Coronary artery (tissue), 2 donors: ENCODE measurements at regions not wholly inside any gene's neighbourhood (a gene's known extent, or its start where the extent isn't known, plus 50 kb on each side); places are given as distances from the start of the nearest gene placed in this dataset.

Source experiments
- DNase-seq: peaks from one replicate; pipeline ENCODE4 v3.0.0-alpha.2; 2017; ENCODE audit warnings: low spot score
- H3K27ac ChIP-seq, 2 donors: fragments of 200-600 bp; sonication (generic); one replicate each; pipeline ENCODE4 v1.5.1; 2016 to 2019
- H3K4me3 ChIP-seq: fragments of 200-600 bp; sonication (generic); 2 replicates; pipeline ENCODE4 v1.5.1; 2016; ENCODE audit warnings: mild to moderate bottlenecking, moderate library complexity
- TF ChIP-seq, protein P1 (sequence below): fragments of 200-600 bp; sonication (generic); IDR thresholded peaks from one replicate; pipeline ENCODE4 v1.5.1; 2019; ENCODE audit warnings: antibody characterized with exemption

GRCh38 chr18:49669403-49669802 lies 107.5 kb downstream of the LIPG start:
- TF ChIP-seq, protein P1, sequence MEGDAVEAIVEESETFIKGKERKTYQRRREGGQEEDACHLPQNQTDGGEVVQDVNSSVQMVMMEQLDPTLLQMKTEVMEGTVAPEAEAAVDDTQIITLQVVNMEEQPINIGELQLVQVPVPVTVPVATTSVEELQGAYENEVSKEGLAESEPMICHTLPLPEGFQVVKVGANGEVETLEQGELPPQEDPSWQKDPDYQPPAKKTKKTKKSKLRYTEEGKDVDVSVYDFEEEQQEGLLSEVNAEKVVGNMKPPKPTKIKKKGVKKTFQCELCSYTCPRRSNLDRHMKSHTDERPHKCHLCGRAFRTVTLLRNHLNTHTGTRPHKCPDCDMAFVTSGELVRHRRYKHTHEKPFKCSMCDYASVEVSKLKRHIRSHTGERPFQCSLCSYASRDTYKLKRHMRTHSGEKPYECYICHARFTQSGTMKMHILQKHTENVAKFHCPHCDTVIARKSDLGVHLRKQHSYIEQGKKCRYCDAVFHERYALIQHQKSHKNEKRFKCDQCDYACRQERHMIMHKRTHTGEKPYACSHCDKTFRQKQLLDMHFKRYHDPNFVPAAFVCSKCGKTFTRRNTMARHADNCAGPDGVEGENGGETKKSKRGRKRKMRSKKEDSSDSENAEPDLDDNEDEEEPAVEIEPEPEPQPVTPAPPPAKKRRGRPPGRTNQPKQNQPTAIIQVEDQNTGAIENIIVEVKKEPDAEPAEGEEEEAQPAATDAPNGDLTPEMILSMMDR, result no peak
- Histone ChIP-seq H3K4me3 (no peak overlapping the region), H3K27ac (no peak overlapping the region)
- DNase-seq, result no peak

GRCh38 chr18:49668574-49669275 lies 106.9 kb downstream of the LIPG start:
- no peak for DNase-seq
- no peak overlapping the region for H3K27ac ChIP-seq
- TF ChIP-seq, protein P1, result no peak

DNA sequence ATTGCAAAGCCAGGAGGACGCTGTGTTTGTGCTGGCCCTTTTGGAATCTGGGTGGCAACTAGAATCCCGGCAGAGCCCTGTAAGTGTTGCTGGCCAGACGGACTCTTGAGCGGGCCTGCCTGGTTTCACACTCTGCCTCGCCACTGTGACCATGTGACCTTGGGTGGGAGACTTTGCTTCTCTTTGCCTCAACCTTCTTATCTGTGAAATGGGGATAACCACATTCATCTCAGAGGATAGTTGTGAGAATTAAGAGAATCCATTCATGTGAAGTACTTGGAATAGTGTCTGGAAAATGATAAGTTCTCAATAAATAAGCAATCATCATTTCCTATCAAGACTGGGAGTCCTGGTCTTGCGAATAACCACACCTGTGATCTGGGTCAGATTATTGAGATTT lies 105.6 kb downstream of the LIPG start:
- DNase-seq, result no peak
- H3K27ac ChIP-seq, result no peak overlapping the region
- TF ChIP-seq, protein P1, result no peak
- no peak overlapping the region for H3K4me3 ChIP-seq

More at GRCh38 chr18:49668574-49669275, 106.9 kb downstream of the LIPG start:
- H3K4me3 ChIP-seq, result no peak overlapping the region

DNA sequence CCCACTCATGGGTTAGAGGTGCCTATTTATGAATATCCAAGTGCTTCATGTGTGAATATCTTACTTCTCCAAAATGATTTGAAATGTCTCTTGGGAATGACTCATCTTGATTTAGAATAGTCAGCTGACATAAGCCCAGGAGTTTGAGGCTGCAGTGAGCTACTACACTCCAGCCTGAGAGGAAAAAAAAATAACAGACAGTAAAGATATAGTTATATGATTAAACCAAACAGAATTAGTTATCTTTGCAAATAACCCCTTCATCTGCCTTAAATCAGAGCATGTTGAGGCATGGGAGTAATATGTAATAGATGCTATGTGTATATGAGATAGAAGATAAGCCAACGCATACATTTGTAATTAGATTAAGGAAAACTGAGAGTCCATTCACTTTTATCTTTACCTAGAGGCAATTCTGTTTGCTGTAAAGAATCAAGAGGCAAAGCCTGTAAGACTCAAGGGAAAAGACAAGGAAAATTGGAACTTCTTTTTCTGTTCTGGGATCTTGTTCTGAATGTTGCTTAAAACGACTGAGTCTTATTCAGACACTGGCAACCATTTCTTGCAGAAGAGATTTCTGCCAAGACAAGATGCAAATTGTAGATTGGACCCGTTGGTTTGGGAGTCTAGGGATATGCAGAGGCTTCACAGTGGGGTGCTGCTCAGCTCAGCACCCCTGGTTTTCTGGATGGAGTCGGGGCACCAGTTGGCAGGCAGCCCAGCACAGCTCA lies 104.4 kb downstream of the LIPG start:
- no peak overlapping the region for H3K4me3 ChIP-seq
- no peak overlapping the region for H3K27ac ChIP-seq
- TF ChIP-seq, protein P1, result no peak
- no peak for DNase-seq

DNA sequence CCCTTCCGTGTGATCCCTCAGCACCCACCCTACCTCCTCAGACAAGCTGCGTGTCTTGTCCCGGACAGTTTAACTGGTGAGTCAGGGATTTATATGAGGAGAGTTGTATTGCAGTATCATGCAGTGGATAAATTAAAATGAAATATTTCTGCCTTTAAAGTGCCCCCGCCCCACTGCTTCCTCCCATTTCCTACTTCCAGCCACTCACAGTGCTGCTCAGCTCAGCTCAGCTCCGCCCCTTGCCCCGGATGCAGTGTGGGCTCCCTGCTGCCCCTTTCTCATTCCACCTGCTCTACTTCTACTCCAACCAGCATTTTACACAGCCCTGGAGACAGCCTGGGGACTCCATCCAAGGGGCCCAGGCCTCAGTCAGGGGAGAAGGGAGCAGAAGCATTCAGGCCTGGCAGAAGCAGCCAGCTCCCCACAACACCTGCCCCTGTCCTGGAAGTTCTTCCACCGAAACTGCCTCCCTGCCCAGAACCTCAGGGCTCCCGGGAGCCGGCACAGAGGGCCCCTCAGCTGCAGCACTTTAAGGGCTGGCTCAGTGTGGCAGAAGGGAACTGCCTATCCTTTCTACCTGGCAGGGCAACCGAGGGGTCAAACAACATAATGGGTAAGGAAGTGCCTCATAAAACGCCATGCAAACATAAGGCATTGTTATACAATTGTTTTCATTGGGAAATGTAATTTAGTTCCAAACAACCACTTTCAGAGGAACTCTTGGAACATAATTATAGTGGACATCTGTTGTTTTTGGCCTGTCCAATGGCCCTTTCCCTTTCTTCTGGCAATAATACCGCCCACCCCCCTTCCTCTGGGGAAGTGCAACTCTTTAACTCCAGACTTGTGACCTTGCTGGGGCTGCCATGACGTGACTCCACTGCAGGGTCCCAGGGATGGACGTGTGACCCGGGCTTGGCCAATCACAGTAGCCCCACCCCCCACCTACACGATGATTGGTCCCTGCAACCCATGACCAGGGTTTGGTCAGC lies 102.3 kb downstream of the LIPG start:
- Histone ChIP-seq H3K4me3 (no peak overlapping the region), H3K27ac (peak overlapping the region in 1 of 2 donors; percentile 28)
- TF ChIP-seq, protein P1, result no peak
- no peak for DNase-seq

DNA sequence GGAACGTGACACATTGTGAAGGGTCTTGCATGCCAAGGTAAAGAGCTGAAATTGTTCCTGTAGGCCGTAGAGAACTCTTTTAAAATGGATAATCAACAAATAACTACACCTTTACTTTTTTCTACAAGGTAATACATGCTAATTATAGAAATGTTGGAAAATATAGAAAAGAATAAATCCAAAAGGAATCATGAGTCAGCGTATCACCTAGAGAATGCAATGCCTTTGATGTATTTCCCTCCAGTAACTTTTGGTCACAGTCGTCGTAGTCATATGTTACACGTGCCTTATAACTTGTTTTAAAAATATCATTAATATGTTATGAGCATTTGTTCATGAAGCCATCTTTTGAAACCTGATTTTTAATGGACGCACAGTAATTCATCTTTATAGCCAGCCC lies 100.6 kb downstream of the LIPG start:
- H3K27ac ChIP-seq, result no peak overlapping the region
- no peak for DNase-seq
- no peak overlapping the region for H3K4me3 ChIP-seq
- TF ChIP-seq, protein P1, result no peak
